ENCODE measurements at regions not wholly inside any gene's neighbourhood (a gene's known extent, or its start where the extent isn't known, plus 50 kb on each side); places are given as distances from the start of the nearest gene placed in this dataset.
A peak's percentile ranks its signal among the peaks of the same experiment; 100 is the strongest.

- ATAC-seq: peak; percentile 84
- TF ChIP-seq TCF4 (CRISPR knock-in tag; IDR thresholded peaks at IDR 0.05; ENCODE audit: borderline replicate concordance): peak; percentile 76
- TF ChIP-seq ISL1 (CRISPR knock-in tag; IDR thresholded peaks at IDR 0.05): peak; percentile 51
- TF ChIP-seq TSHZ2 (CRISPR knock-in tag; IDR thresholded peaks at IDR 0.05): peak; percentile 52; the same call in 1 of the 2 replicates
- TF ChIP-seq OSR1 (CRISPR knock-in tag; IDR thresholded peaks at IDR 0.05): no peak
These were observed 395.8 kb downstream of the LNPK start for GRCh38 chr2:175606010-175606841.

- no peak for ATAC-seq
- TF ChIP-seq RARB (CRISPR knock-in tag; IDR thresholded peaks at IDR 0.05): no peak
- no peak for TF ChIP-seq CREB5 (CRISPR knock-in tag; IDR thresholded peaks at IDR 0.05; ENCODE audit: low read depth)
- TF ChIP-seq ZFP30 (CRISPR knock-in tag; IDR thresholded peaks at IDR 0.05): no peak
- TF ChIP-seq TSHZ2 (CRISPR knock-in tag; IDR thresholded peaks at IDR 0.05): no peak
- no peak for TF ChIP-seq ESRRG (CRISPR knock-in tag; IDR thresholded peaks at IDR 0.05)
- TF ChIP-seq SNAI2 (CRISPR knock-in tag; IDR thresholded peaks at IDR 0.05): no peak
- TF ChIP-seq BACH2 (CRISPR knock-in tag; IDR thresholded peaks at IDR 0.05; ENCODE audit: borderline replicate concordance): no peak
- TF ChIP-seq ZC3H10 (CRISPR knock-in tag; IDR thresholded peaks at IDR 0.05): no peak
- TF ChIP-seq POU6F1 (CRISPR knock-in tag; IDR thresholded peaks at IDR 0.05; ENCODE audit: borderline replicate concordance, low read depth): no peak
- no peak for TF ChIP-seq TCF4 (CRISPR knock-in tag; IDR thresholded peaks at IDR 0.05; ENCODE audit: borderline replicate concordance)
- TF ChIP-seq GLIS3 (CRISPR knock-in tag; IDR thresholded peaks at IDR 0.05): no peak
- TF ChIP-seq ZFP3 (CRISPR knock-in tag; IDR thresholded peaks at IDR 0.05): no peak
- no peak for TF ChIP-seq ARNTL (CRISPR knock-in tag; IDR thresholded peaks at IDR 0.05; ENCODE audit: borderline replicate concordance, low read depth)
- no peak for TF ChIP-seq ZNF70 (CRISPR knock-in tag; IDR thresholded peaks at IDR 0.05)
- TF ChIP-seq CSDC2 (CRISPR knock-in tag; IDR thresholded peaks at IDR 0.05): no peak
These were observed 396.4 kb downstream of the LNPK start for GRCh38 chr2:175605640-175606009.

GRCh38 chr2:175601969-175602368 lies 400.1 kb downstream of the LNPK start:
- ATAC-seq: no peak
- TF ChIP-seq CSDC2 (CRISPR knock-in tag; IDR thresholded peaks at IDR 0.05) (no peak), ESRRG (CRISPR knock-in tag; IDR thresholded peaks at IDR 0.05) (no peak), PPARA (CRISPR knock-in tag; IDR thresholded peaks at IDR 0.05; ENCODE audit: borderline replicate concordance) (no peak)
